ENCODE measurements at regions not wholly inside any gene's neighbourhood (a gene's known extent, or its start where the extent isn't known, plus 50 kb on each side); places are given as distances from the start of the nearest gene placed in this dataset.

GRCh38 chr20:11845340-11845739 lies 72.4 kb upstream of the BTBD3 start:
- no peaks in the 10 kb centered on the region for H3K27me3 ChIP-seq (replicated peaks in 1 of 2; ENCODE audit: control insufficient read depth in 2 of 2, insufficient read depth in 2 of 2, low read length in 1 of 2)
- no peak for TF ChIP-seq ATF3 (IDR thresholded peaks at IDR 0.05; ENCODE audit: borderline replicate concordance, extremely low read depth, low read depth, low read length)
- no peak for TF ChIP-seq RAD51 (IDR thresholded peaks at IDR 0.05)
- TF ChIP-seq CHD4 (IDR thresholded peaks at IDR 0.05) = no peak
- no peak for TF ChIP-seq SREBF1 (IDR thresholded peaks at IDR 0.05; ENCODE audit: low read length)
- no peak for TF ChIP-seq RUNX3 (IDR thresholded peaks at IDR 0.05; ENCODE audit: low read length)
- no peak for TF ChIP-seq RELB (IDR thresholded peaks at IDR 0.05; ENCODE audit: low read depth)
- TF ChIP-seq POLR2A (IDR thresholded peaks at IDR 0.05; ENCODE audit: low read depth, low read length) = no peak
- TF ChIP-seq NFYB (IDR thresholded peaks at IDR 0.05; ENCODE audit: insufficient read depth, low read depth, low read length) = no peak
- no peak for TF ChIP-seq NFIC (IDR thresholded peaks at IDR 0.05; ENCODE audit: low read depth, low read length)
- no peak for TF ChIP-seq MYC (IDR thresholded peaks at IDR 0.05; ENCODE audit: insufficient read depth, insufficient read length, insufficient replicate concordance, low read length, severe bottlenecking)
- TF ChIP-seq CREM (IDR thresholded peaks at IDR 0.05; ENCODE audit: low read depth) = no peak
- TF ChIP-seq BCL3 (IDR thresholded peaks at IDR 0.05; ENCODE audit: borderline replicate concordance, insufficient read depth, low read depth, low read length, poor library complexity, severe bottlenecking) = no peak
- CTCF ChIA-PET = interaction anchor here (1.1 kb wide), 2 partner anchors 14 to 167 kb away, joined by 3 read pairs; no protein-coding TSS in a partner anchor
- no peak overlapping the region for H3K9ac ChIP-seq (ENCODE audit: control insufficient read depth, insufficient read depth, low read length)
- RAD21 ChIA-PET (ENCODE audit: unreplicated experiment) = no interaction called here
- H2AFZ ChIP-seq (ENCODE audit: control insufficient read depth, low read depth, low read length) = no peak overlapping the region
- SMC1A ChIA-PET (ENCODE audit: uncharacterized antibody, unreplicated experiment) = no interaction called here
- H3K4me2 ChIP-seq (ENCODE audit: control insufficient read depth, insufficient read depth) = no peak overlapping the region
- DNase-seq (ENCODE audit: low read depth, low spot score) (no peak), ATAC-seq (no peak), FAIRE-seq (no peak)
- H4K20me1 ChIP-seq (ENCODE audit: control insufficient read depth, insufficient read depth) = no peaks in the 10 kb centered on the region
- H3K4me3 ChIP-seq = no peak overlapping the region
- H3K4me1 ChIP-seq (ENCODE audit: control insufficient read depth, insufficient read depth, low read length) = no peaks in the 10 kb centered on the region
- H3K27ac ChIP-seq (ENCODE audit: control insufficient read depth, insufficient read depth) = no peak overlapping the region
- WGBS (ENCODE audit: insufficient coverage, insufficient replicate concordance, low lambda C conversion rate, missing lambda C conversion rate) = 0% methylated on average over 3 of the region's 3 CpGs
- POLR2A ChIA-PET = no interaction called here
- no peaks in the 10 kb centered on the region; the same call in 2 of the 3 replicates for H3K9me3 ChIP-seq (replicated peaks; ENCODE audit: control insufficient read depth, insufficient read depth, low read length)
- H3K79me2 ChIP-seq (ENCODE audit: control insufficient read depth, insufficient read depth, low read length) = no peaks in the 10 kb centered on the region
- H3K36me3 ChIP-seq (ENCODE audit: control insufficient read depth in 2 of 2, insufficient read depth in 2 of 2, low read length in 1 of 2) = no peaks in the 10 kb centered on the region
- intact Hi-C loops (cut with micrococcal nuclease; ENCODE audit: unreplicated experiment) (no loop called here), in situ Hi-C loops (cut with MboI) (no loop called here)
- BruUV-seq (replicated peaks) = no TSS peak

Data from GM12878 (cell line).